Sigmoid colon (tissue), 6 donors: ENCODE measurements at regions not wholly inside any gene's neighbourhood (a gene's known extent, or its start where the extent isn't known, plus 50 kb on each side); places are given as distances from the start of the nearest gene placed in this dataset.

Source experiments
- DNase-seq: peaks from one replicate; pipeline ENCODE4 v3.0.0-alpha.2; 2019
- H3K27ac ChIP-seq, 4 donors: fragments of 200-600 bp; sonication (generic); one replicate each; pipeline ENCODE4 v1.5.1; 2016 to 2019; ENCODE audit warnings: mild to moderate bottlenecking in 1 of 4
- H3K27me3 ChIP-seq, 3 donors: fragments of 200-600 bp; sonication (generic); one replicate each; pipeline ENCODE4 v1.5.1; 2019; ENCODE audit warnings: mild to moderate bottlenecking in 1 of 3
- H3K36me3 ChIP-seq, 4 donors: fragments of 200-600 bp; sonication (generic); one replicate each; pipeline ENCODE4 v1.5.1; 2016 to 2019
- H3K4me1 ChIP-seq, 4 donors: fragments of 200-600 bp; sonication (generic); one replicate each; pipeline ENCODE4 v1.5.1; 2017 to 2019
- H3K4me3 ChIP-seq, 4 donors: fragments of 200-600 bp; sonication (generic); one replicate each; pipeline ENCODE4 v1.5.1; 2017 to 2019; ENCODE audit warnings: mild to moderate bottlenecking in 2 of 4, moderate library complexity in 1 of 4
- H3K9me3 ChIP-seq, 4 donors: fragments of 200-600 bp in 3 of 4; sonication (generic) in 3 of 4; one replicate each; pipeline versions ENCODE4 v1.5.1 to v1.6.1; 2013 to 2019
- CTCF ChIP-seq, 4 experiments: fragments of 450-650 bp in 3 of 4; fragments of 200-600 bp in 1 of 4; IDR thresholded peaks; one replicate each; pipeline ENCODE4 v1.5.1; 2016 to 2019; ENCODE audit warnings: antibody characterized with exemption in 4 of 4, mild to moderate bottlenecking in 3 of 4, moderate library complexity in 2 of 4
- EP300 ChIP-seq, 4 donors: sonication (generic); formaldehyde crosslinking; IDR thresholded peaks; one replicate each; pipeline ENCODE4 v1.6.1; 2017; ENCODE audit warnings: antibody characterized with exemption in 4 of 4
- POLR2A ChIP-seq, 2 donors: fragments of 450-650 bp; IDR thresholded peaks; one replicate each; pipeline ENCODE4 v1.6.1; 2016; ENCODE audit warnings: antibody characterized with exemption in 2 of 2, mild to moderate bottlenecking in 2 of 2, moderate library complexity in 2 of 2
- POLR2AphosphoS5 ChIP-seq, 4 donors: sonication (generic); formaldehyde crosslinking; IDR thresholded peaks; one replicate each; pipeline ENCODE4 v1.6.1; 2017; ENCODE audit warnings: antibody characterized with exemption in 4 of 4
- WGBS, 2 donors: extraction: QIAGEN DNeasy Blood & Tissue Kit; methylation state at CpG; one replicate each; pipeline ENCODE4 v1.1.7; 2013; 5-methylcytosine and 5-hydroxymethylcytosine counted together
- intact Hi-C: fragments of 100-400 bp; cut with DNase I; formaldehyde crosslinking; loops from one replicate; pipeline ENCODE4 v1.15.1; 2023
- donor health status: healthy with polysubstance abuse.
- donor health status: healthy.

- intact Hi-C loops: no loop called here
- no peak for DNase-seq
- Histone ChIP-seq H3K27ac (no peak overlapping the region), H3K4me1 (no peaks in the 10 kb centered on the region), H3K36me3 (no peaks in the 10 kb centered on the region), H3K4me3 (no peak overlapping the region), H3K27me3 (peaks cover 0 to 2% (median 0%) of the 10 kb centered on the region in 3 donors), H3K9me3 (no peaks in the 10 kb centered on the region)
- TF ChIP-seq POLR2A (IDR thresholded peaks at IDR 0.05): no peak
- no peak for TF ChIP-seq POLR2AphosphoS5 (IDR thresholded peaks at IDR 0.05)
- TF ChIP-seq EP300 (IDR thresholded peaks at IDR 0.05): no peak
- TF ChIP-seq CTCF (IDR thresholded peaks at IDR 0.05): no peak
- 46 to 52% methylated on average over 2 of the region's 2 CpGs for WGBS, 2 donors
Observed at GRCh38 chr3:182133752-182134151, 422.0 kb downstream of the SOX2 start.

GRCh38 chr3:182135056-182135455 lies 423.3 kb downstream of the SOX2 start:
- H3K36me3 ChIP-seq: no peaks in the 10 kb centered on the region
- TF ChIP-seq CTCF (IDR thresholded peaks at IDR 0.05): no peak
- TF ChIP-seq EP300 (IDR thresholded peaks at IDR 0.05): no peak
- no peak for TF ChIP-seq POLR2A (IDR thresholded peaks at IDR 0.05)
- no peak for TF ChIP-seq POLR2AphosphoS5 (IDR thresholded peaks at IDR 0.05)
- WGBS, 2 donors: 58 to 71% methylated on average over 2 of the region's 2 CpGs
- H3K27me3 ChIP-seq: peaks cover 0 to 2% (median 0%) of the 10 kb centered on the region in 3 donors
- H3K4me1 ChIP-seq: no peaks in the 10 kb centered on the region
- DNase-seq: no peak
- no peaks in the 10 kb centered on the region for H3K9me3 ChIP-seq
- H3K4me3 ChIP-seq: no peak overlapping the region
- intact Hi-C loops: no loop called here
- no peak overlapping the region for H3K27ac ChIP-seq

GRCh38 chr3:182136008-182136910 lies 424.5 kb downstream of the SOX2 start:
- Histone ChIP-seq H3K4me3 (no peak overlapping the region), H3K27ac (no peak overlapping the region), H3K36me3 (no peaks in the 10 kb centered on the region), H3K9me3 (no peaks in the 10 kb centered on the region), H3K27me3 (peaks cover 0 to 2% (median 0%) of the 10 kb centered on the region in 3 donors), H3K4me1 (no peaks in the 10 kb centered on the region)
- intact Hi-C loops: no loop called here
- DNase-seq: no peak
- TF ChIP-seq POLR2A (IDR thresholded peaks at IDR 0.05): no peak
- no peak for TF ChIP-seq EP300 (IDR thresholded peaks at IDR 0.05)
- no peak for TF ChIP-seq POLR2AphosphoS5 (IDR thresholded peaks at IDR 0.05)
- no peak for TF ChIP-seq CTCF (IDR thresholded peaks at IDR 0.05)
- 60 to 69% methylated on average over 6 of the region's 6 CpGs for WGBS, 2 donors

GRCh38 chr3:182138393-182138792 lies 426.7 kb downstream of the SOX2 start:
- H3K4me3 ChIP-seq: no peak overlapping the region
- no peaks in the 10 kb centered on the region for H3K36me3 ChIP-seq
- no peak overlapping the region for H3K27ac ChIP-seq
- H3K4me1 ChIP-seq: no peaks in the 10 kb centered on the region
- H3K9me3 ChIP-seq: no peaks in the 10 kb centered on the region
- intact Hi-C loops: no loop called here
- WGBS, 2 donors: 29 to 48% methylated on average over 1 of the region's 1 CpG
- H3K27me3 ChIP-seq: peaks cover 0 to 2% (median 0%) of the 10 kb centered on the region in 3 donors
- no peak for DNase-seq
- no peak for TF ChIP-seq POLR2AphosphoS5 (IDR thresholded peaks at IDR 0.05)
- no peak for TF ChIP-seq EP300 (IDR thresholded peaks at IDR 0.05)
- TF ChIP-seq CTCF (IDR thresholded peaks at IDR 0.05): no peak
- no peak for TF ChIP-seq POLR2A (IDR thresholded peaks at IDR 0.05)
